Naive thymus-derived CD4-positive, alpha-beta T cell (primary cell): ENCODE measurements at regions not wholly inside any gene's neighbourhood (a gene's known extent, or its start where the extent isn't known, plus 50 kb on each side); places are given as distances from the start of the nearest gene placed in this dataset.
"Not testable (repeated sequence)": the region's sequence is repeated elsewhere in the genome, so short reads cannot be mapped to it uniquely, and the experiment has no call there.

Experiments
- ATAC-seq: fragments of 150-1000 bp; cut with Tn5 transposase; 2 replicates; pipeline ENCODE4 v1.10.0; 2021; ENCODE audit warnings: mild to moderate bottlenecking, moderate library complexity
- CTCF ChIA-PET: fragments of 350-600 bp; sonication (Branson Sonifier 250); formaldehyde crosslinking; loops from one replicate; lab custom pipeline; 2021; ENCODE audit warnings: antibody characterized with exemption; lab: Charles Lee
- POLR2A ChIA-PET: fragments of 350-600 bp; sonication (Branson Sonifier 250); formaldehyde crosslinking; loops from one replicate; lab custom pipeline; 2021; ENCODE audit warnings: antibody characterized with exemption, inconsistent platforms; lab: Charles Lee
- DNase-seq, 9 donors: peaks; one replicate each; pipeline versions ENCODE4 v3.0.0 to v3.0.0-alpha.2; 2020 to 2022; ENCODE audit warnings: mixed read lengths in 1 of 9
- H3K27ac ChIP-seq: one replicate; pipeline ENCODE4 v1.7.0; 2013; ENCODE audit warnings: mild to moderate bottlenecking, low read depth, low read length, moderate library complexity
- H3K27me3 ChIP-seq, 2 donors: one replicate each; pipeline ENCODE4 v1.7.0; 2013; ENCODE audit warnings: low read length in 2 of 2, mild to moderate bottlenecking in 2 of 2, moderate library complexity in 2 of 2; ENCODE audit not compliant: control insufficient read depth in 2 of 2, insufficient read depth in 2 of 2
- H3K36me3 ChIP-seq, 3 experiments: 1 replicate in 2 of 3; 2 replicates in 1 of 3; pipeline ENCODE4 v1.7.0; 2013; ENCODE audit warnings: low read length in 3 of 3, mild to moderate bottlenecking in 3 of 3, moderate library complexity in 1 of 3; ENCODE audit not compliant: insufficient read depth in 3 of 3, control insufficient read depth in 2 of 3
- H3K4me1 ChIP-seq, 2 donors: one replicate each; pipeline ENCODE4 v1.7.0; 2013; ENCODE audit warnings: low read length in 2 of 2, mild to moderate bottlenecking in 2 of 2, moderate library complexity in 1 of 2; ENCODE audit not compliant: control insufficient read depth in 2 of 2, insufficient read depth in 2 of 2
- H3K4me3 ChIP-seq: 2 replicates; pipeline ENCODE4 v1.7.0; 2013; ENCODE audit warnings: mild to moderate bottlenecking, low read length
- H3K9me3 ChIP-seq, 3 experiments: 1 replicate in 2 of 3; 2 replicates in 1 of 3; pipeline ENCODE4 v1.7.0; 2013; ENCODE audit warnings: low read length in 3 of 3; ENCODE audit not compliant: control insufficient read depth in 2 of 3
- H3K27ac Mint-ChIP-seq, 9 donors: one replicate each; pipeline ENCODE4 v1.8.0; 2020 to 2022; ENCODE audit warnings: mixed read lengths in 9 of 9, mild to moderate bottlenecking in 8 of 9, moderate library complexity in 5 of 9, inconsistent platforms in 2 of 9
- H3K27me3 Mint-ChIP-seq, 5 donors: one replicate each; pipeline ENCODE4 v1.8.0; 2021 to 2022; ENCODE audit warnings: mixed read lengths in 5 of 5, mild to moderate bottlenecking in 1 of 5
- H3K36me3 Mint-ChIP-seq, 5 donors: one replicate each; pipeline ENCODE4 v1.8.0; 2020 to 2022; ENCODE audit warnings: mixed read lengths in 5 of 5, mild to moderate bottlenecking in 3 of 5, inconsistent platforms in 1 of 5
- H3K4me1 Mint-ChIP-seq, 7 donors: one replicate each; pipeline ENCODE4 v1.8.0; 2020 to 2022; ENCODE audit warnings: mixed read lengths in 7 of 7, mild to moderate bottlenecking in 3 of 7, inconsistent platforms in 1 of 7
- H3K4me3 Mint-ChIP-seq, 10 donors: one replicate each; pipeline ENCODE4 v1.8.0; 2020 to 2022; ENCODE audit warnings: mild to moderate bottlenecking in 10 of 10, mixed read lengths in 10 of 10, moderate library complexity in 6 of 10, inconsistent platforms in 2 of 10
- H3K9me3 Mint-ChIP-seq, 11 donors: one replicate each; pipeline ENCODE4 v1.8.0; 2020 to 2022; ENCODE audit warnings: mixed read lengths in 11 of 11, mild to moderate bottlenecking in 4 of 11, inconsistent platforms in 1 of 11, moderate library complexity in 1 of 11
- intact Hi-C, 2 donors: fragments of 100-400 bp; cut with micrococcal nuclease; formaldehyde crosslinking; loops; one replicate each; pipeline ENCODE4 v1.15.1; 2023

GRCh38 chr4:52483186-52483890 is 175.8 kb downstream of the USP46 start:
- Histone ChIP-seq H3K27me3 (no peaks in the 10 kb centered on the region), H3K27ac (no peak overlapping the region), H3K36me3 (no peaks in the 10 kb centered on the region), H3K9me3 (no peaks in the 10 kb centered on the region), H3K4me1 (no peaks in the 10 kb centered on the region), H3K4me3 (no peak overlapping the region)
- no peak overlapping the region for H3K27ac Mint-ChIP-seq
- DNase-seq (no peak), ATAC-seq (no peak)
- CTCF ChIA-PET = no interaction called here
- H3K9me3 Mint-ChIP-seq = peaks cover 0 to 8% (median 0%) of the 10 kb centered on the region in 11 donors
- H3K4me3 Mint-ChIP-seq = no peak overlapping the region
- POLR2A ChIA-PET = no interaction called here
- H3K4me1 Mint-ChIP-seq = no peaks in the 10 kb centered on the region
- intact Hi-C loops = no loop called here
- H3K27me3 Mint-ChIP-seq = peaks cover 2 to 39% (median 29%) of the 10 kb centered on the region in 5 donors
- peaks cover 0 to 3% (median 0%) of the 10 kb centered on the region in 5 donors for H3K36me3 Mint-ChIP-seq

GRCh38 chr4:52507774-52508173 is 151.3 kb downstream of the USP46 start:
- ChIA-PET POLR2A (no interaction called here), CTCF (no interaction called here)
- Mint-ChIP-seq H3K27ac (no peak overlapping the region), H3K36me3 (no peaks in the 10 kb centered on the region), H3K9me3 (peaks cover 0 to 10% (median 0%) of the 10 kb centered on the region in 11 donors), H3K27me3 (peaks cover 0 to 36% (median 16%) of the 10 kb centered on the region in 5 donors), H3K4me1 (no peaks in the 10 kb centered on the region), H3K4me3 (no peak overlapping the region)
- H3K9me3 ChIP-seq = no peaks in the 10 kb centered on the region
- no peak for ATAC-seq
- H3K27ac ChIP-seq = no peak overlapping the region
- intact Hi-C loops = no loop called here
- no peaks in the 10 kb centered on the region for H3K27me3 ChIP-seq
- DNase-seq = no peak
- no peaks in the 10 kb centered on the region for H3K4me1 ChIP-seq
- no peak overlapping the region for H3K4me3 ChIP-seq
- no peaks in the 10 kb centered on the region for H3K36me3 ChIP-seq

DNA sequence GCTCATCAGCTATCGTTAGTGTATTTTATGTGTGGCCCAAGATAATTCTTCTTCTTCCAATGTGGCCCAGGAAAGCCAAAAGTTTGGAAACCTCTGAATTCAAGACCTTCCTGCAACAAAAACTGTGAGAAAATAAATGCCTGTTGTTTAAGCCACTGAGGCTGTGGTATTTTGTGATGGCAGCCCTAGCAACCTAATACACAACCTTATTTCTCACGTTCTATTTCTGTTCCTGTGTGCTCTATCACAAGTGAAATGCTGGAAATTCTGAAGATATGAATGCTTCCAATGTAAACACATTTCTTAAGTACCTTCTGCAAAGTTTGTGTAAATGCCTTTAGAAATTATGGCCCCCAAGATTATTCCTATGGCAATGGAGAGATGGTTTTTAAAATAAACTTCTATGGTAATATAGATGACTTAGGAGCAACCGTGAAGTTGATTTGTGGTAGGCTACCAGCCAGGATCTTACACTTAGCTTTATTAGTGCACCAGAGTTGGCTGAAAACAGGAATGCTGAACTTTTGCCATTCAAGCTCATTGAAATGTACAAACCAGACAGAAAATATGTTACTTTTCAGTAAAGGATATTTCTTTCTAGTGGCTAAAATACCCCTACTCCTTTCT is 148.0 kb downstream of the USP46 start:
- H3K27me3 ChIP-seq = no peaks in the 10 kb centered on the region
- Mint-ChIP-seq H3K4me1 (no peaks in the 10 kb centered on the region), H3K36me3 (no peaks in the 10 kb centered on the region), H3K4me3 (no peak overlapping the region), H3K27ac (no peak overlapping the region), H3K9me3 (peaks cover 0 to 17% (median 4%) of the 10 kb centered on the region in 11 donors), H3K27me3 (peaks cover 0 to 31% (median 10%) of the 10 kb centered on the region in 5 donors)
- ATAC-seq (no peak), DNase-seq (no peak)
- H3K4me3 ChIP-seq = no peak overlapping the region
- H3K4me1 ChIP-seq = no peaks in the 10 kb centered on the region
- H3K27ac ChIP-seq = no peak overlapping the region
- intact Hi-C loops = no loop called here
- ChIA-PET CTCF (no interaction called here), POLR2A (no interaction called here)
- no peaks in the 10 kb centered on the region for H3K9me3 ChIP-seq
- H3K36me3 ChIP-seq = no peaks in the 10 kb centered on the region

DNA sequence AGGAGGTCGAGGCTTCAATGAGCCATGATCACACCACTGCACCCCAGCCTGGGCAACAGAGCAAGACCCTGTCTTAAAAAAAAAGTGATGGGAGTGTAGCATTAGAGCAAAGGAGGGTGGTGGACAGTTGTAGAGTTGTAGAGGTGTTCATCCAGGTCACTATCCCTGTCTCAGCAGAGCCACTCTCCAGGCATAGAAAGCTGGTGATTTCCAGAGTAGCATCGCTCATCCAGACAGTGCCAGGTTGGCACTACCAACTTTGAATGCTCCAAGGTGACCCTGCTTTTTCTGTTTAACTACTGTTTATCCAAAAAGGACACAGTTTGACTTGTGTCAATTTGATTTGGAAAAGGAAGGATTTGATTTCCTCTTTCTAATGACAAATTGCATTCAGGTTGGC is 147.3 kb downstream of the USP46 start:
- H3K4me1 Mint-ChIP-seq = no peaks in the 10 kb centered on the region
- no peak overlapping the region for H3K27ac Mint-ChIP-seq
- Histone ChIP-seq H3K4me1 (no peaks in the 10 kb centered on the region), H3K4me3 (no peak overlapping the region), H3K9me3 (no peaks in the 10 kb centered on the region), H3K27ac (no peak overlapping the region), H3K36me3 (no peaks in the 10 kb centered on the region), H3K27me3 (no peaks in the 10 kb centered on the region)
- intact Hi-C loops = no loop called here
- peaks cover 0 to 23% (median 7%) of the 10 kb centered on the region in 5 donors for H3K27me3 Mint-ChIP-seq
- H3K9me3 Mint-ChIP-seq = peaks cover 0 to 19% (median 6%) of the 10 kb centered on the region in 11 donors
- ChIA-PET CTCF (no interaction called here), POLR2A (no interaction called here)
- H3K36me3 Mint-ChIP-seq = no peaks in the 10 kb centered on the region
- no peak for ATAC-seq
- H3K4me3 Mint-ChIP-seq = no peak overlapping the region
- DNase-seq = no peak

DNA sequence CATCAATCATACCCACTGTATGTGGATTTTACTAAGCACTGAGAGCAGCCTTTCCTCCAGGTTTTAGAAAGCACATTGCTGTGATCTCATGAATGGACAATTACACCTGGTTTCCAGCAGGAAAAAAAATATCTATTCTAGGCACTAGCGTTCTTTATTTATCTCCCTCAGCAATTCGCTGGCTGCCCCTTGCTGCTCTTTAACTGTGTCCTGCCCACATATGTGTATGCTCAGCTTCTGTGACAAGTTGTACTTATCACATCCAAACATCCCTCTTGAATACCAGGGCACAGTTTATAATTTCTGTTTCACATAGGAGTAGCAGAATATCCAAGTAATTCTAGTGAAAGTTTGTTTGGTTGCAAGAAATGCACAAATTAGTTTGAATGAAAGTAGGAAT is 146.8 kb downstream of the USP46 start:
- CTCF ChIA-PET = no interaction called here
- intact Hi-C loops = no loop called here
- Histone ChIP-seq H3K4me3 (no peak overlapping the region), H3K9me3 (no peaks in the 10 kb centered on the region), H3K27ac (no peak overlapping the region), H3K36me3 (no peaks in the 10 kb centered on the region), H3K27me3 (no peaks in the 10 kb centered on the region), H3K4me1 (no peaks in the 10 kb centered on the region)
- no peak for ATAC-seq
- Mint-ChIP-seq H3K4me3 (no peak overlapping the region), H3K9me3 (peaks cover 0 to 15% (median 6%) of the 10 kb centered on the region in 11 donors), H3K36me3 (no peaks in the 10 kb centered on the region), H3K4me1 (no peaks in the 10 kb centered on the region), H3K27me3 (peaks cover 0 to 18% (median 2%) of the 10 kb centered on the region in 5 donors), H3K27ac (no peak overlapping the region)
- DNase-seq = no peak
- POLR2A ChIA-PET = no interaction called here

DNA sequence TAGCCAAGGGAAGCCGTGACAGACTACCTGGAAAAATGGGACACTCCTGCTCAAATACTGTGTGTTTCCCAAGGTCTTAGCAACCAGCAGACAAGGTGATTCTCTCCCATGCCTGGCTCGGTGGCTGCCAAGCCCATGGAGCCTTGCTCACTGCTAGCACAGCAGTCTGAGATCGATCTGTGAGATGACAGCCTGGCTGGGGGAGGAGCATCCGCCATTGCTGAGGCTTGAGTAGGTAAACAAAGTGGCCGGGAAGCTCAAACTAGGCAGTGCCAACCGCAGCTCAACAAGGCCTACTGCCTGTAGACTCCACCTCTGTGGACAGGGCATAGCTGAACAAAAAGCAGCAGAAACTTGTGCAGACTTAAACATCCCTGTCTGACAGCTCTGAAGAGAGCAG is 137.0 kb downstream of the USP46 start:
- intact Hi-C loops, H3K27ac Mint-ChIP-seq, H3K36me3 ChIP-seq, H3K27ac ChIP-seq, CTCF ChIA-PET, POLR2A ChIA-PET, H3K27me3 ChIP-seq, H3K4me1 ChIP-seq, H3K4me3 ChIP-seq, H3K9me3 ChIP-seq, ATAC-seq, H3K4me3 Mint-ChIP-seq, H3K4me1 Mint-ChIP-seq, H3K36me3 Mint-ChIP-seq, DNase-seq: not testable (repeated sequence)
- Mint-ChIP-seq H3K27me3 (peaks cover 2 to 30% (median 22%) of the 10 kb centered on the region in 5 donors), H3K9me3 (peaks cover 0 to 14% (median 5%) of the 10 kb centered on the region in 11 donors)

DNA sequence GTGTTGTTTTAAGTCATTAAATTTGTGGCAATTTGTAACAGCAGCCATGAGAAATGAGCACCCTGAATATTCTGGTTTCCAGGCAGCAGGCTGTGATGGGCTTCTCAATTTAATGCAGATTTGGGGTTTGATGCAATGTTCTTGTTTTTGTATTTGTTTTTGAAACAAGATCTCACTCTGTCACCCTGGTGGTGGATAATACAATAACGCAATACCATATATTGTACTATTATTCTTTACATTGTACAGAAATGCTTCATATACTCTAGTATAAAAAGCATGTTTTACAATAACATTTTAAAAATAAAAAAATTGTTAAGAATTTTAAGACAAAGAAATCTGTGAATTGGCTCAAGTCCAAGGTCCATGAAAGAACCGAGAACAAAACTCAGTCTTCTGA is 129.1 kb downstream of the USP46 start:
- no peak overlapping the region for H3K27ac ChIP-seq
- intact Hi-C loops = no loop called here
- DNase-seq = no peak
- ATAC-seq = no peak
- H3K4me1 Mint-ChIP-seq = no peaks in the 10 kb centered on the region
- peaks cover 0 to 17% (median 10%) of the 10 kb centered on the region in 5 donors for H3K27me3 Mint-ChIP-seq
- ChIA-PET CTCF (no interaction called here), POLR2A (no interaction called here)
- H3K4me1 ChIP-seq = no peaks in the 10 kb centered on the region
- H3K9me3 Mint-ChIP-seq = peaks cover 0 to 16% (median 4%) of the 10 kb centered on the region in 11 donors
- H3K27me3 ChIP-seq = no peaks in the 10 kb centered on the region
- H3K9me3 ChIP-seq = no peaks in the 10 kb centered on the region
- peaks cover 0 to 4% (median 0%) of the 10 kb centered on the region in 5 donors for H3K36me3 Mint-ChIP-seq
- no peak overlapping the region for H3K4me3 ChIP-seq
- no peak overlapping the region for H3K4me3 Mint-ChIP-seq
- no peaks in the 10 kb centered on the region for H3K36me3 ChIP-seq
- no peak overlapping the region for H3K27ac Mint-ChIP-seq
